Vagina (tissue), 2 donors: ENCODE measurements at regions not wholly inside any gene's neighbourhood (a gene's known extent, or its start where the extent isn't known, plus 50 kb on each side); places are given as distances from the start of the nearest gene placed in this dataset.

Experiments used
- CTCF ChIP-seq, 3 experiments: fragments of 450-650 bp in 2 of 3; fragments of 200-600 bp in 1 of 3; sonication (generic) in 1 of 3; IDR thresholded peaks; one replicate each; pipeline ENCODE4 v1.5.1; 2017 to 2019; ENCODE audit warnings: antibody characterized with exemption in 3 of 3, mild to moderate bottlenecking in 2 of 3, moderate library complexity in 2 of 3
- POLR2A ChIP-seq, 2 donors: fragments of 450-650 bp; IDR thresholded peaks; one replicate each; pipeline ENCODE4 v1.6.1; 2017; ENCODE audit warnings: antibody characterized with exemption in 2 of 2, mild to moderate bottlenecking in 2 of 2, moderate library complexity in 2 of 2

DNA sequence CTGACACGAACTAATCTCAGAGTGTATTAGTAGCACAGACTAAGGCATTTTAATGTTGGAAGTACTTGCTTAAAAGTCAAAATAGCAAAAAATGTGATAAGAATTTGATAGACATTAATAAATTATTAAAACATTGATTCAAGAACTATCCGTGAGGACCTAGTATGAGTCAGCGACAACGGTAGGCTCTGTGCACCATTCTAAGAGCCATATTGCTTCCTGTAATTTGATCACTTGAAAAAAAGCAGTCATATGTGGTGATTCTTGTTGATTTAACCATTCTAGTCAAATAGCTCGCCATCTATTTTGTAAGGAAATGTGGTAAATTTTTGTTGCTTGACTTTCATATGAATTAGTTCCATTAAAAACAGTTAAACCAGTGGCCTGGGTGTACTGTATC is 534.9 kb upstream of the ARRDC4 start:
- TF ChIP-seq CTCF (IDR thresholded peaks at IDR 0.05) (no peak), POLR2A (IDR thresholded peaks at IDR 0.05) (no peak)
